ENCODE measurements at regions not wholly inside any gene's neighbourhood (a gene's known extent, or its start where the extent isn't known, plus 50 kb on each side); places are given as distances from the start of the nearest gene placed in this dataset.

DNA sequence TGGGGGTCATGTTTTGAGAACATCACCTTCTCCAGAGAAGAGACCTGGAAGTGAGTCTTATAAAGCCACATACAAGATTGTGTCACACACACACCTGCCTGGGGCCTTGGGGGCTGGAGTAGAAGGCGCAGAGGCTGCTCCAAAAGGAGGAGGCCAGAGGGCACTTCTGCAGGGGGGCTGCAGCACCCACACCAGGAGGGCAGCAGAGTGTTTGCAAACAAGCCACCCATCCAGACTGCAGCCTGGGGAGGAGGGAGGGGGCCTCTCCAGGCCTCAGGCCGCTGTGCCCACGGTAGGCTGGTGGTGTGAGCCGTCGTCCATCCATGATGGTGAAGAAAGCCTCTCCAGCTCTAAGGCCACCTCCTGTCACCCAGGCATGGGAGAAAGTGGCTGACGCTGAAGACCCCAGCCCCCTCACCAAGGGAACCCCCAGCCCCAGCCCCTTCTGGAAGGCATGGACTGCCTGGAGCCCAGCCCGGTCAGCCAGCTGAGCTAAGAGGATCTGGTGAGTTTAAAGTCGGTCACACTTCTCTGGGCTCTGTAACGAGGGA lies 77.5 kb downstream of the FOXL3 start:
- ChIA-PET CTCF (no interaction called here), RAD21 (ENCODE audit: unreplicated experiment) (no interaction called here), POLR2A (no interaction called here), SMC1A (ENCODE audit: uncharacterized antibody, unreplicated experiment) (no interaction called here)
- DNase-seq (ENCODE audit: low read depth, low spot score), result no peak
- no peaks in the 10 kb centered on the region for H3K36me3 ChIP-seq (ENCODE audit: control insufficient read depth in 2 of 2, insufficient read depth in 2 of 2, low read length in 1 of 2)
- BruUV-seq (replicated peaks), result no TSS peak
- H3K79me2 ChIP-seq (ENCODE audit: control insufficient read depth, insufficient read depth, low read length), result no peaks in the 10 kb centered on the region
- H3K4me3 ChIP-seq, result no peak overlapping the region
- no peak overlapping the region for H3K4me2 ChIP-seq (ENCODE audit: control insufficient read depth, insufficient read depth)
- TF ChIP-seq RCOR1 (conservative IDR thresholded peaks at IDR 0.05; ENCODE audit: low read depth, low read length) (no peak), SMARCA5 (IDR thresholded peaks at IDR 0.05) (no peak), ZNF207 (IDR thresholded peaks at IDR 0.05; ENCODE audit: borderline replicate concordance) (no peak), BCL11A (IDR thresholded peaks at IDR 0.05; ENCODE audit: low read depth, low read length) (no peak), SIX5 (IDR thresholded peaks at IDR 0.05; ENCODE audit: low read depth, low read length, severe bottlenecking) (no peak), ZNF687 (IDR thresholded peaks at IDR 0.05) (no peak), PAX5 (IDR thresholded peaks at IDR 0.05; ENCODE audit: borderline replicate concordance, low read depth, low read length) (no peak), POLR2AphosphoS2 (IDR thresholded peaks at IDR 0.05; ENCODE audit: low read depth, low read length) (no peak), CBFB (IDR thresholded peaks at IDR 0.05; ENCODE audit: low read depth) (no peak)
- TF ChIP-seq, protein P1, sequence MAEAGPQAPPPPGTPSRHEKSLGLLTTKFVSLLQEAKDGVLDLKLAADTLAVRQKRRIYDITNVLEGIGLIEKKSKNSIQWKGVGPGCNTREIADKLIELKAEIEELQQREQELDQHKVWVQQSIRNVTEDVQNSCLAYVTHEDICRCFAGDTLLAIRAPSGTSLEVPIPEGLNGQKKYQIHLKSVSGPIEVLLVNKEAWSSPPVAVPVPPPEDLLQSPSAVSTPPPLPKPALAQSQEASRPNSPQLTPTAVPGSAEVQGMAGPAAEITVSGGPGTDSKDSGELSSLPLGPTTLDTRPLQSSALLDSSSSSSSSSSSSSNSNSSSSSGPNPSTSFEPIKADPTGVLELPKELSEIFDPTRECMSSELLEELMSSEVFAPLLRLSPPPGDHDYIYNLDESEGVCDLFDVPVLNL (IDR thresholded peaks at IDR 0.05; ENCODE audit: low read depth, low read length), result no peak
- in situ Hi-C loops (cut with MboI) (no loop called here), intact Hi-C loops (cut with micrococcal nuclease; ENCODE audit: unreplicated experiment) (no loop called here)
- no peak overlapping the region for H2AFZ ChIP-seq (ENCODE audit: control insufficient read depth, low read depth, low read length)
- H3K27me3 ChIP-seq (replicated peaks in 1 of 2; ENCODE audit: control insufficient read depth in 2 of 2, insufficient read depth in 2 of 2, low read length in 1 of 2), result no peaks in the 10 kb centered on the region
- WGBS (ENCODE audit: insufficient coverage, insufficient replicate concordance, low lambda C conversion rate, missing lambda C conversion rate), result 62% methylated on average over 9 of the region's 9 CpGs
- no peak overlapping the region for H3K27ac ChIP-seq (ENCODE audit: control insufficient read depth, insufficient read depth)
- no peak overlapping the region for H3K9ac ChIP-seq (ENCODE audit: control insufficient read depth, insufficient read depth, low read length)
- ATAC-seq, result no peak
- H4K20me1 ChIP-seq (ENCODE audit: control insufficient read depth, insufficient read depth), result no peaks in the 10 kb centered on the region
- peaks cover 2% of the 10 kb centered on the region; the same call in 2 of the 3 replicates for H3K9me3 ChIP-seq (replicated peaks; ENCODE audit: control insufficient read depth, insufficient read depth, low read length)
- no peaks in the 10 kb centered on the region; the same call in 1 of the 2 replicates for H3K4me1 ChIP-seq (ENCODE audit: control insufficient read depth, insufficient read depth, low read length)
- no peak for FAIRE-seq

Measured in GM12878 (cell line).